ENCODE measurements at regions not wholly inside any gene's neighbourhood (a gene's known extent, or its start where the extent isn't known, plus 50 kb on each side); places are given as distances from the start of the nearest gene placed in this dataset.

DNA sequence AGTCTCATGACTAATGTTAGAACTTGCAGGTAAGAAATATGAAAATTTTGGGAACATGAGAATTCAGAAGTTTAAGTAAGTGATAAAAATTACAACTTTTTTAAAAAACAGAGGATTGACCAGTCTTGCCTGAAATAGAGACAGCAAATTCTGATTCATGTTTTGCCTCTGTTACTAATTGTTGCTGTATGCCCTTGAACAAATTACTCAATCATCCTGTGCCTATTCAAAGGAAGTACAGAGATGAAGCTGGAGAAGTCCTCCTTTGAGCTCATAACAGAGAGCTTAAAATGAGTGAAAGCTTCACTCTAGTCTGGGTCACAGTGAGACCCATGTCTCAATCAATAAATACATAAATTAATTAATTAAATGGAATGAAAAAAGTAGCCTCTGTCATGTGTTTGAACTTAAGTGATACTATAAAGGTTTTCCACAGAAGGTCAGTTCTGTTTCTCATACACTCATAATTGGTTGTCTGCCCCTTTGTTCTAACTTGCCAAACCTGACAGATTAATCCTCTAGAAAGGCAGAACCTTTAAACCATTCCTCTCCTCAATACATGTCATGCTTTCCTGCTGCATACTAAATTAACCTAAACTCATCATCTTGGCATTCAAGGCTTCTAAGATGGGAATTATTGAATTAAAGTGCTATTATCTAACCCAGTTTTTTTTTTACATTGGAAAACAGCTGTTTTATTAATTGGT is 374.6 kb upstream of the LRATD1 start:
- no peak overlapping the region for H3K4me3 ChIP-seq (replicated peaks in 1 of 3; ENCODE audit: insufficient read depth in 1 of 3, low read depth in 2 of 3, low read length in 3 of 3)
- H3K9ac ChIP-seq (ENCODE audit: insufficient read depth, low read depth, low read length): no peak overlapping the region
- no peak overlapping the region for H3K27ac ChIP-seq (ENCODE audit: extremely low read length, insufficient read depth, low read length)
- no peaks in the 10 kb centered on the region for H3K4me1 ChIP-seq (ENCODE audit: insufficient read depth, low read length)
- no TSS peak for BruUV-seq (replicated peaks)
- DNase-seq (ENCODE audit: low spot score): no peak
- no peaks in the 10 kb centered on the region for H4K20me1 ChIP-seq (ENCODE audit: insufficient read depth, low read length)
- H3K79me2 ChIP-seq (ENCODE audit: insufficient read depth, low read length): no peaks in the 10 kb centered on the region
- no peak overlapping the region for H2AFZ ChIP-seq (ENCODE audit: low read length)
- in situ Hi-C loops (cut with HindIII; ENCODE audit: extremely low pct_ligation_motif_present, low pct_unique_long_range_greater_than_20kb): no loop called here
- TF ChIP-seq ZNF619 (CRISPR knock-in tag; IDR thresholded peaks at IDR 0.05) (no peak), ZFP82 (CRISPR knock-in tag; IDR thresholded peaks at IDR 0.05; ENCODE audit: borderline replicate concordance) (no peak), ZNF431 (CRISPR knock-in tag; IDR thresholded peaks at IDR 0.05; ENCODE audit: borderline replicate concordance, low read depth) (no peak), MEIS1 (CRISPR knock-in tag; IDR thresholded peaks at IDR 0.05; ENCODE audit: borderline replicate concordance) (no peak)
- TF ChIP-seq, protein P1, sequence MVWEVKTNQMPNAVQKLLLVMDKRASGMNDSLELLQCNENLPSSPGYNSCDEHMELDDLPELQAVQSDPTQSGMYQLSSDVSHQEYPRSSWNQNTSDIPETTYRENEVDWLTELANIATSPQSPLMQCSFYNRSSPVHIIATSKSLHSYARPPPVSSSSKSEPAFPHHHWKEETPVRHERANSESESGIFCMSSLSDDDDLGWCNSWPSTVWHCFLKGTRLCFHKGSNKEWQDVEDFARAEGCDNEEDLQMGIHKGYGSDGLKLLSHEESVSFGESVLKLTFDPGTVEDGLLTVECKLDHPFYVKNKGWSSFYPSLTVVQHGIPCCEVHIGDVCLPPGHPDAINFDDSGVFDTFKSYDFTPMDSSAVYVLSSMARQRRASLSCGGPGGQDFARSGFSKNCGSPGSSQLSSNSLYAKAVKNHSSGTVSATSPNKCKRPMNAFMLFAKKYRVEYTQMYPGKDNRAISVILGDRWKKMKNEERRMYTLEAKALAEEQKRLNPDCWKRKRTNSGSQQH (CRISPR knock-in tag; IDR thresholded peaks at IDR 0.05; ENCODE audit: low read depth): no peak
- TF ChIP-seq, protein P2, sequence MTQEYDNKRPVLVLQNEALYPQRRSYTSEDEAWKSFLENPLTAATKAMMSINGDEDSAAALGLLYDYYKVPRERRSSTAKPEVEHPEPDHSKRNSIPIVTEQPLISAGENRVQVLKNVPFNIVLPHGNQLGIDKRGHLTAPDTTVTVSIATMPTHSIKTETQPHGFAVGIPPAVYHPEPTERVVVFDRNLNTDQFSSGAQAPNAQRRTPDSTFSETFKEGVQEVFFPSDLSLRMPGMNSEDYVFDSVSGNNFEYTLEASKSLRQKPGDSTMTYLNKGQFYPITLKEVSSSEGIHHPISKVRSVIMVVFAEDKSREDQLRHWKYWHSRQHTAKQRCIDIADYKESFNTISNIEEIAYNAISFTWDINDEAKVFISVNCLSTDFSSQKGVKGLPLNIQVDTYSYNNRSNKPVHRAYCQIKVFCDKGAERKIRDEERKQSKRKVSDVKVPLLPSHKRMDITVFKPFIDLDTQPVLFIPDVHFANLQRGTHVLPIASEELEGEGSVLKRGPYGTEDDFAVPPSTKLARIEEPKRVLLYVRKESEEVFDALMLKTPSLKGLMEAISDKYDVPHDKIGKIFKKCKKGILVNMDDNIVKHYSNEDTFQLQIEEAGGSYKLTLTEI (CRISPR knock-in tag; conservative IDR thresholded peaks at IDR 0.05): no peak
- TF ChIP-seq, protein P3, sequence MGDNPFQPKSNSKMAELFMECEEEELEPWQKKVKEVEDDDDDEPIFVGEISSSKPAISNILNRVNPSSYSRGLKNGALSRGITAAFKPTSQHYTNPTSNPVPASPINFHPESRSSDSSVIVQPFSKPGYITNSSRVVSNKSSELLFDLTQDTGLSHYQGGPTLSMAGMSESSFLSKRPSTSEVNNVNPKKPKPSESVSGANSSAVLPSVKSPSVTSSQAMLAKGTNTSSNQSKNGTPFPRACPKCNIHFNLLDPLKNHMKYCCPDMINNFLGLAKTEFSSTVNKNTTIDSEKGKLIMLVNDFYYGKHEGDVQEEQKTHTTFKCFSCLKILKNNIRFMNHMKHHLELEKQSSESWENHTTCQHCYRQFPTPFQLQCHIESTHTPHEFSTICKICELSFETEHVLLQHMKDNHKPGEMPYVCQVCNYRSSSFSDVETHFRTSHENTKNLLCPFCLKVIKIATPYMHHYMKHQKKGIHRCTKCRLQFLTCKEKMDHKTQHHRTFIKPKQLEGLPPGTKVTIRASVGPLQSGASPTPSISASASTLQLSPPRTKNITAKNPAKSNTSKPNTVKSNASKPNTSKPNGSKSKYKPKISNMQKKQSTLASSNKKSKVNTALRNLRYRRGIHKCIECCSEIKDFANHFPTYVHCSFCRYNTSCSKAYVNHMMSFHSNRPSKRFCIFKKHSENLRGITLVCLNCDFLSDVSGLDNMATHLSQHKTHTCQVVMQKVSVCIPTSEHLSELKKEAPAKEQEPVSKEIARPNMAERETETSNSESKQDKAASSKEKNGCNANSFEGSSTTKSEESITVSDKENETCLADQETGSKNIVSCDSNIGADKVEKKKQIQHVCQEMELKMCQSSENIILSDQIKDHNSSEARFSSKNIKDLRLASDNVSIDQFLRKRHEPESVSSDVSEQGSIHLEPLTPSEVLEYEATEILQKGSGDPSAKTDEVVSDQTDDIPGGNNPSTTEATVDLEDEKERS (CRISPR knock-in tag; IDR thresholded peaks at IDR 0.05): no peak
- TF ChIP-seq, protein P4, sequence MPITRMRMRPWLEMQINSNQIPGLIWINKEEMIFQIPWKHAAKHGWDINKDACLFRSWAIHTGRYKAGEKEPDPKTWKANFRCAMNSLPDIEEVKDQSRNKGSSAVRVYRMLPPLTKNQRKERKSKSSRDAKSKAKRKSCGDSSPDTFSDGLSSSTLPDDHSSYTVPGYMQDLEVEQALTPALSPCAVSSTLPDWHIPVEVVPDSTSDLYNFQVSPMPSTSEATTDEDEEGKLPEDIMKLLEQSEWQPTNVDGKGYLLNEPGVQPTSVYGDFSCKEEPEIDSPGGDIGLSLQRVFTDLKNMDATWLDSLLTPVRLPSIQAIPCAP (CRISPR knock-in tag; IDR thresholded peaks at IDR 0.05; ENCODE audit: low read depth): no peak
- no peak for ATAC-seq
- ChIA-PET POLR2A (no interaction called here), CTCF (ENCODE audit: low intra/inter-chr PET ratio, low total read pairs) (no interaction called here)
- no peak for FAIRE-seq
- intact Hi-C loops (cut with micrococcal nuclease; ENCODE audit: unreplicated experiment): no loop called here
- peaks cover 47% of the 10 kb centered on the region for H3K9me3 ChIP-seq (ENCODE audit: low read length)
- H3K36me3 ChIP-seq (replicated peaks in 1 of 2; ENCODE audit: control insufficient read depth in 1 of 2, insufficient read depth in 2 of 2, low read length in 2 of 2): no peaks in the 10 kb centered on the region
- no peak overlapping the region for H3K4me2 ChIP-seq (ENCODE audit: low read depth, low read length)
- H3K27me3 ChIP-seq (ENCODE audit: control insufficient read depth in 1 of 2, insufficient read depth in 2 of 2, low read length in 2 of 2): no peaks in the 10 kb centered on the region

All from HepG2 (cell line).